ENCODE measurements at regions not wholly inside any gene's neighbourhood (a gene's known extent, or its start where the extent isn't known, plus 50 kb on each side); places are given as distances from the start of the nearest gene placed in this dataset.

- DNase-seq: no peak
Measured at GRCh38 chr3:141418751-141419150, 50.4 kb downstream of the ZBTB38 start.

GRCh38 chr3:141419946-141420345 is 51.6 kb downstream of the ZBTB38 start:
- DNase-seq: no peak

- no peak for DNase-seq
Measured at GRCh38 chr3:141421186-141421585, 52.9 kb downstream of the ZBTB38 start.

GRCh38 chr3:141421639-141422319 is 53.5 kb downstream of the ZBTB38 start:
- no peak for DNase-seq

GRCh38 chr3:141422961-141423582 is 54.8 kb downstream of the ZBTB38 start:
- DNase-seq: no peak

GRCh38 chr3:141425523-141426233 is 57.4 kb downstream of the ZBTB38 start:
- no peak for DNase-seq

GRCh38 chr3:141426404-141427034 is 58.2 kb downstream of the ZBTB38 start:
- DNase-seq: peak; percentile 79

- DNase-seq: no peak
Measured at GRCh38 chr3:141427764-141428163, 59.1 kb upstream of the RASA2 start.

- no peak for DNase-seq
Measured at GRCh38 chr3:141429371-141430035, 57.3 kb upstream of the RASA2 start.

GRCh38 chr3:141430316-141430715 is 56.5 kb upstream of the RASA2 start:
- DNase-seq: no peak

- DNase-seq: no peak
Measured at GRCh38 chr3:141431411-141432378, 55.1 kb upstream of the RASA2 start.

GRCh38 chr3:141432904-141433303 is 53.9 kb upstream of the RASA2 start:
- no peak for DNase-seq

GRCh38 chr3:141434255-141434654 is 52.6 kb upstream of the RASA2 start:
- DNase-seq: no peak

GRCh38 chr3:141436180-141436579 is 50.6 kb upstream of the RASA2 start:
- DNase-seq: no peak
